GM23338 (cell line): ENCODE measurements at regions not wholly inside any gene's neighbourhood (a gene's known extent, or its start where the extent isn't known, plus 50 kb on each side); places are given as distances from the start of the nearest gene placed in this dataset.

Experiments
- ATAC-seq: fragments of 200-7000 bp; cut with Tn5 transposase; 3 replicates; pipeline ENCODE4 v1.9.1; 2020
- DNase-seq: peaks from one replicate; pipeline ENCODE4 v3.0.0-alpha.2; 2015; ENCODE audit warnings: low spot score
- H2AFZ ChIP-seq: fragments of 200-600 bp; sonication (generic); 2 replicates; pipeline ENCODE4 v1.8.0; 2016; ENCODE audit warnings: antibody characterized with exemption, mild to moderate bottlenecking, moderate library complexity
- H3F3A ChIP-seq: fragments of 200-600 bp; sonication (generic); replicated peaks from 2 replicates; pipeline ENCODE4 v1.8.0; 2017; ENCODE audit warnings: antibody characterized with exemption, mixed run types, low read depth
- H3K27ac ChIP-seq: fragments of 200-600 bp; sonication (generic); 2 replicates; pipeline ENCODE4 v1.6.1; 2016; ENCODE audit warnings: low read depth
- H3K27me3 ChIP-seq: fragments of 200-600 bp; sonication (generic); 2 replicates; pipeline ENCODE4 v1.8.0; 2016; ENCODE audit warnings: mild to moderate bottlenecking, mixed run types, moderate library complexity; ENCODE audit not compliant: insufficient read depth
- H3K36me3 ChIP-seq: fragments of 200-600 bp; sonication (generic); 2 replicates; pipeline ENCODE4 v1.8.0; 2016; ENCODE audit warnings: mild to moderate bottlenecking; ENCODE audit not compliant: insufficient read depth
- H3K4me1 ChIP-seq: fragments of 200-600 bp; sonication (generic); 2 replicates; pipeline ENCODE4 v1.8.0; 2016; ENCODE audit warnings: mild to moderate bottlenecking, moderate library complexity; ENCODE audit not compliant: insufficient read depth
- H3K4me2 ChIP-seq: fragments of 200-600 bp; sonication (generic); 2 replicates; pipeline ENCODE4 v1.7.1; 2017; ENCODE audit warnings: mixed run types
- H3K4me3 ChIP-seq: fragments of 200-600 bp; sonication (generic); 2 replicates; pipeline ENCODE4 v1.6.1; 2016; ENCODE audit warnings: mixed run types
- H3K79me2 ChIP-seq: fragments of 200-600 bp; sonication (generic); replicated peaks from 2 replicates; pipeline ENCODE4 v1.8.0; 2017; ENCODE audit warnings: mild to moderate bottlenecking; ENCODE audit not compliant: insufficient read depth
- H3K9me2 ChIP-seq: fragments of 200-600 bp; sonication (generic); 2 replicates; pipeline ENCODE4 v1.8.0; 2017; ENCODE audit not compliant: insufficient read depth
- H4K20me1 ChIP-seq: fragments of 200-600 bp; sonication (generic); replicated peaks from 2 replicates; pipeline ENCODE4 v1.8.0; 2017; ENCODE audit warnings: mild to moderate bottlenecking; ENCODE audit not compliant: insufficient read depth
- H3K27ac Mint-ChIP-seq: 2 replicates; pipeline ENCODE4 v1.8.0; 2020; ENCODE audit warnings: inconsistent platforms, mild to moderate bottlenecking, moderate library complexity, mixed read lengths
- H3K27me3 Mint-ChIP-seq: 3 replicates; pipeline ENCODE4 v1.8.0; 2022; ENCODE audit warnings: low read depth, mild to moderate bottlenecking, moderate library complexity, mixed read lengths, inconsistent platforms; ENCODE audit not compliant: insufficient read depth, poor library complexity
- H3K36me3 Mint-ChIP-seq: 3 replicates; pipeline ENCODE4 v1.8.0; 2021; ENCODE audit warnings: low read depth, mild to moderate bottlenecking, inconsistent platforms, moderate library complexity, mixed read lengths
- H3K4me1 Mint-ChIP-seq: 3 replicates; pipeline ENCODE4 v1.8.0; 2020; ENCODE audit warnings: mild to moderate bottlenecking, inconsistent platforms, mixed read lengths
- H3K4me3 Mint-ChIP-seq: 3 replicates; pipeline ENCODE4 v1.8.0; 2021; ENCODE audit warnings: moderate library complexity, mild to moderate bottlenecking, inconsistent platforms, mixed read lengths
- H3K9me3 Mint-ChIP-seq: 3 replicates; pipeline ENCODE4 v1.8.0; 2020; ENCODE audit warnings: moderate library complexity, mild to moderate bottlenecking, inconsistent platforms, mixed read lengths
- CREB1 ChIP-seq: fragments of 250-450 bp; sonication (Bioruptor Pico); IDR thresholded peaks from 2 replicates; pipeline ENCODE4 v1.5.0; 2020; ENCODE audit warnings: low read depth, mild to moderate bottlenecking, moderate library complexity
- CTCF ChIP-seq, 2 experiments: fragments of 200-600 bp in 1 of 2; sonication (generic) in 1 of 2; conservative IDR thresholded peaks; 2 replicates each; pipeline versions ENCODE4 v1.5.1 to v1.6.1; 2016 to 2017; ENCODE audit warnings: antibody characterized with exemption in 2 of 2, low read depth in 2 of 2, mild to moderate bottlenecking in 2 of 2, moderate library complexity in 1 of 2
- ETS1 ChIP-seq: IDR thresholded peaks from 2 replicates; pipeline ENCODE4 v1.6.1; 2016; ENCODE audit warnings: antibody characterized with exemption
- EZH2 ChIP-seq: fragments of 200-600 bp; sonication (generic); IDR thresholded peaks from one replicate; pipeline ENCODE4 v1.8.0; 2017; ENCODE audit warnings: antibody characterized with exemption, mild to moderate bottlenecking, low read depth; ENCODE audit not compliant: unreplicated experiment
- JUNB ChIP-seq: IDR thresholded peaks from one replicate; pipeline ENCODE4 v1.6.1; 2016; ENCODE audit warnings: antibody characterized with exemption; ENCODE audit not compliant: unreplicated experiment
- NANOG ChIP-seq: IDR thresholded peaks from 2 replicates; pipeline ENCODE4 v1.6.1; 2016; ENCODE audit warnings: antibody characterized with exemption, borderline replicate concordance
- REST ChIP-seq: IDR thresholded peaks from one replicate; pipeline ENCODE4 v1.6.1; 2018; ENCODE audit warnings: antibody characterized with exemption; ENCODE audit not compliant: unreplicated experiment
- STAT1 ChIP-seq: IDR thresholded peaks from one replicate; pipeline ENCODE4 v1.6.1; 2016; ENCODE audit warnings: antibody characterized with exemption; ENCODE audit not compliant: unreplicated experiment
- ZNF331 ChIP-seq: fragments of 250-450 bp; sonication (Bioruptor Pico); IDR thresholded peaks from 2 replicates; pipeline ENCODE4 v1.5.0; 2020; ENCODE audit warnings: low read depth, mild to moderate bottlenecking, moderate library complexity
- ZNF462 ChIP-seq: fragments of 250-450 bp; sonication (Bioruptor Pico); IDR thresholded peaks from 2 replicates; pipeline ENCODE4 v1.5.0; 2020; ENCODE audit warnings: mild to moderate bottlenecking, moderate library complexity

- no peak for TF ChIP-seq REST
- no peak for TF ChIP-seq ZNF331
- TF ChIP-seq EZH2: no peak
- no peak for TF ChIP-seq CREB1
These were observed 111.1 kb upstream of the PLEKHA5 start (continued) for GRCh38 chr12:19018302-19018970.

GRCh38 chr12:19021240-19021639 lies 108.3 kb upstream of the PLEKHA5 start:
- H3K4me2 ChIP-seq: no peak overlapping the region
- peaks cover 23% of the 10 kb centered on the region for H3K4me1 ChIP-seq
- Mint-ChIP-seq H3K9me3 (peaks cover 9% of the 10 kb centered on the region; the same call in 2 of the 3 replicates), H3K4me3 (no peak overlapping the region), H3K27me3 (no peaks in the 10 kb centered on the region), H3K4me1 (peaks cover 14% of the 10 kb centered on the region), H3K36me3 (peaks cover 9% of the 10 kb centered on the region; the same call in 2 of the 3 replicates), H3K27ac (no peak overlapping the region)
- no peak overlapping the region for H3K27ac ChIP-seq
- no peaks in the 10 kb centered on the region for H4K20me1 ChIP-seq
- no peak for TF ChIP-seq NANOG
- TF ChIP-seq ZNF462 (CRISPR knock-in tag): no peak
- no peak for TF ChIP-seq ETS1
- TF ChIP-seq STAT1: no peak
- no peak for TF ChIP-seq CTCF (conservative IDR thresholded peaks at IDR 0.05; ENCODE audit: low read depth in 2 of 2)
- TF ChIP-seq CREB1: no peak
- TF ChIP-seq JUNB: no peak
- no peaks in the 10 kb centered on the region for H3F3A ChIP-seq
- 0 out of 2 replicates have a peak, but pooled peaks cover 2% of the 10 kb centered on the region for H3K9me2 ChIP-seq
- no peaks in the 10 kb centered on the region for H3K27me3 ChIP-seq
- H3K36me3 ChIP-seq: no peaks in the 10 kb centered on the region
- H3K4me3 ChIP-seq: no peak overlapping the region
- H2AFZ ChIP-seq: no peak overlapping the region
- no peaks in the 10 kb centered on the region for H3K79me2 ChIP-seq
- no peak for DNase-seq
- no peak for ATAC-seq
